DOHH2 (cell line): ENCODE measurements at regions not wholly inside any gene's neighbourhood (a gene's known extent, or its start where the extent isn't known, plus 50 kb on each side); places are given as distances from the start of the nearest gene placed in this dataset.
A peak's percentile ranks its signal among the peaks of the same experiment; 100 is the strongest.

Experiments
- H3F3A ChIP-seq: fragments of 200-600 bp; sonication (generic), shearing (Covaris generic); 2 replicates; pipeline ENCODE4 v1.6.0; 2016; ENCODE audit warnings: antibody characterized with exemption, mild to moderate bottlenecking; ENCODE audit not compliant: control insufficient read depth, insufficient read depth
- H3K27ac ChIP-seq: fragments of 200-600 bp; sonication (generic); 2 replicates; pipeline ENCODE4 v1.5.1; 2014; ENCODE audit warnings: low read depth, mild to moderate bottlenecking, low read length, moderate library complexity
- H3K27me3 ChIP-seq: fragments of 200-600 bp; sonication (generic); 2 replicates; pipeline ENCODE4 v1.6.1; 2014; ENCODE audit warnings: mild to moderate bottlenecking, low read length, mixed read lengths; ENCODE audit not compliant: control insufficient read depth
- H3K36me3 ChIP-seq: fragments of 200-600 bp; sonication (generic); 2 replicates; pipeline ENCODE4 v1.6.1; 2014; ENCODE audit warnings: mild to moderate bottlenecking, low read length, moderate library complexity, mixed read lengths; ENCODE audit not compliant: control insufficient read depth
- H3K4me1 ChIP-seq: fragments of 200-600 bp; sonication (generic); 2 replicates; pipeline ENCODE4 v1.6.1; 2014; ENCODE audit warnings: mild to moderate bottlenecking, low read length, mixed read lengths; ENCODE audit not compliant: control insufficient read depth
- H3K4me2 ChIP-seq: fragments of 200-600 bp; sonication (generic); 2 replicates; pipeline ENCODE4 v1.6.0; 2014; ENCODE audit warnings: mild to moderate bottlenecking, low read length, moderate library complexity
- H3K4me3 ChIP-seq: fragments of 200-600 bp; sonication (generic); 2 replicates; pipeline ENCODE4 v1.5.1; 2014; ENCODE audit warnings: mild to moderate bottlenecking, low read length, mixed read lengths
- H3K79me2 ChIP-seq: fragments of 200-600 bp; sonication (generic); 2 replicates; pipeline ENCODE4 v1.6.1; 2014; ENCODE audit warnings: mild to moderate bottlenecking, low read length, mixed read lengths; ENCODE audit not compliant: control insufficient read depth
- H3K9me2 ChIP-seq: fragments of 200-600 bp; sonication (generic); replicated peaks from 2 replicates; pipeline ENCODE4 v1.6.1; 2014; ENCODE audit warnings: mild to moderate bottlenecking, low read length, mixed read lengths; ENCODE audit not compliant: control insufficient read depth
- H3K9me3 ChIP-seq: fragments of 200-600 bp; sonication (generic); 2 replicates; pipeline ENCODE4 v1.6.1; 2014; ENCODE audit warnings: antibody characterized with exemption, low read length, mixed read lengths; ENCODE audit not compliant: control insufficient read depth, insufficient read depth
- H4K20me1 ChIP-seq: fragments of 200-600 bp; sonication (generic); 2 replicates; pipeline ENCODE4 v1.6.0; 2014; ENCODE audit warnings: low read depth, mild to moderate bottlenecking, antibody characterized with exemption, low read length, moderate library complexity; ENCODE audit not compliant: control insufficient read depth, insufficient read depth
- CTCF ChIP-seq: fragments of 200-600 bp; sonication (generic); IDR thresholded peaks from one replicate; pipeline ENCODE4 v1.5.1; 2014; ENCODE audit warnings: antibody characterized with exemption, mild to moderate bottlenecking, low read depth, low read length; ENCODE audit not compliant: poor library complexity, severe bottlenecking
- EZH2phosphoT487 ChIP-seq: fragments of 200-600 bp; sonication (generic); IDR thresholded peaks from 2 replicates; pipeline ENCODE4 v1.6.1; 2017; ENCODE audit warnings: borderline replicate concordance, mild to moderate bottlenecking, antibody characterized with exemption, low read length, moderate library complexity, mixed read lengths

- no peaks in the 10 kb centered on the region for H3K4me1 ChIP-seq
- H3K27ac ChIP-seq, result no peak overlapping the region
- no peaks in the 10 kb centered on the region for H3K9me3 ChIP-seq
- H3F3A ChIP-seq, result no peaks in the 10 kb centered on the region
- H4K20me1 ChIP-seq, result no peaks in the 10 kb centered on the region
- H3K4me2 ChIP-seq, result no peak overlapping the region
- TF ChIP-seq EZH2phosphoT487 (no peak), CTCF (no peak)
- no peaks in the 10 kb centered on the region for H3K79me2 ChIP-seq
- no peak overlapping the region for H3K4me3 ChIP-seq
- no peaks in the 10 kb centered on the region for H3K27me3 ChIP-seq
- H3K9me2 ChIP-seq, result no peaks in the 10 kb centered on the region
- H3K36me3 ChIP-seq, result no peaks in the 10 kb centered on the region
Observed at GRCh38 chr10:116792817-116793216, 50.5 kb upstream of the HSPA12A start.

- Histone ChIP-seq H3K9me2 (no peaks in the 10 kb centered on the region), H3K4me3 (no peak overlapping the region), H3F3A (no peaks in the 10 kb centered on the region)
Observed at GRCh38 chr10:116796469-116796868, 52.8 kb upstream of the ENO4 start.

GRCh38 chr10:116796910-116797513, 52.3 kb upstream of the ENO4 start:
- TF ChIP-seq CTCF, result peak; percentile 93
- no peak for TF ChIP-seq EZH2phosphoT487
- H4K20me1 ChIP-seq, result no peaks in the 10 kb centered on the region
- no peaks in the 10 kb centered on the region for H3F3A ChIP-seq
- H3K4me1 ChIP-seq, result no peaks in the 10 kb centered on the region
- no peaks in the 10 kb centered on the region for H3K27me3 ChIP-seq
- H3K79me2 ChIP-seq, result no peaks in the 10 kb centered on the region
- no peaks in the 10 kb centered on the region for H3K9me2 ChIP-seq
- H3K4me3 ChIP-seq, result no peak overlapping the region
- H3K4me2 ChIP-seq, result no peak overlapping the region
- no peak overlapping the region for H3K27ac ChIP-seq
- no peaks in the 10 kb centered on the region for H3K36me3 ChIP-seq
- no peaks in the 10 kb centered on the region for H3K9me3 ChIP-seq

More at GRCh38 chr10:116796469-116796868, 52.8 kb upstream of the ENO4 start:
- H3K36me3 ChIP-seq, result no peaks in the 10 kb centered on the region
- no peaks in the 10 kb centered on the region for H3K79me2 ChIP-seq
- H3K4me1 ChIP-seq, result no peaks in the 10 kb centered on the region
- H4K20me1 ChIP-seq, result no peaks in the 10 kb centered on the region
- H3K27ac ChIP-seq, result no peak overlapping the region
- H3K27me3 ChIP-seq, result no peaks in the 10 kb centered on the region
- no peak overlapping the region for H3K4me2 ChIP-seq
- H3K9me3 ChIP-seq, result no peaks in the 10 kb centered on the region
- no peak for TF ChIP-seq CTCF
- TF ChIP-seq EZH2phosphoT487, result no peak
